WI38 (cell line): ENCODE measurements at regions not wholly inside any gene's neighbourhood (a gene's known extent, or its start where the extent isn't known, plus 50 kb on each side); places are given as distances from the start of the nearest gene placed in this dataset.

Source experiments
- H3K4me3 ChIP-seq: 2 replicates; pipeline ENCODE4 v1.5.1; 2011; ENCODE audit warnings: low read depth, mild to moderate bottlenecking, control low read depth, low read length
- CTCF ChIP-seq: IDR thresholded peaks from 2 replicates; pipeline ENCODE4 v1.5.1; 2012; ENCODE audit warnings: low read depth, mild to moderate bottlenecking, control low read depth, low read length

GRCh38 chr2:122651236-122651635, 895.8 kb downstream of the TSN start:
- no peak for TF ChIP-seq CTCF
- no peak overlapping the region for H3K4me3 ChIP-seq

- TF ChIP-seq CTCF = no peak
- no peak overlapping the region for H3K4me3 ChIP-seq
Measured at GRCh38 chr2:122651780-122652179, 896.3 kb downstream of the TSN start.

- TF ChIP-seq CTCF = no peak
- H3K4me3 ChIP-seq = no peak overlapping the region
Measured at GRCh38 chr2:122652670-122653069, 897.2 kb downstream of the TSN start.

GRCh38 chr2:122656403-122656802, 901.0 kb downstream of the TSN start:
- TF ChIP-seq CTCF = no peak
- no peak overlapping the region for H3K4me3 ChIP-seq

GRCh38 chr2:122660786-122661634, 905.6 kb downstream of the TSN start:
- H3K4me3 ChIP-seq = no peak overlapping the region
- TF ChIP-seq CTCF = no peak

GRCh38 chr2:122663620-122664019, 908.2 kb downstream of the TSN start:
- no peak overlapping the region for H3K4me3 ChIP-seq
- no peak for TF ChIP-seq CTCF

- TF ChIP-seq CTCF = no peak
Measured at GRCh38 chr2:122669627-122670026, 914.2 kb downstream of the TSN start.

More at GRCh38 chr2:122669627-122670026, 914.2 kb downstream of the TSN start:
- H3K4me3 ChIP-seq = no peak overlapping the region
